NCI-H345 treated with DMSO at 0.1 percent for 48 hours (cell line): ENCODE measurements at regions not wholly inside any gene's neighbourhood (a gene's known extent, or its start where the extent isn't known, plus 50 kb on each side); places are given as distances from the start of the nearest gene placed in this dataset.
"Not testable (repeated sequence)": the region's sequence is repeated elsewhere in the genome, so short reads cannot be mapped to it uniquely, and the experiment has no call there.

Experiments used
- DNase-seq: peaks from one replicate; lab custom pipeline; 2025; ENCODE audit not compliant: unreplicated experiment; lab: John Stamatoyannopoulos, UW

DNA sequence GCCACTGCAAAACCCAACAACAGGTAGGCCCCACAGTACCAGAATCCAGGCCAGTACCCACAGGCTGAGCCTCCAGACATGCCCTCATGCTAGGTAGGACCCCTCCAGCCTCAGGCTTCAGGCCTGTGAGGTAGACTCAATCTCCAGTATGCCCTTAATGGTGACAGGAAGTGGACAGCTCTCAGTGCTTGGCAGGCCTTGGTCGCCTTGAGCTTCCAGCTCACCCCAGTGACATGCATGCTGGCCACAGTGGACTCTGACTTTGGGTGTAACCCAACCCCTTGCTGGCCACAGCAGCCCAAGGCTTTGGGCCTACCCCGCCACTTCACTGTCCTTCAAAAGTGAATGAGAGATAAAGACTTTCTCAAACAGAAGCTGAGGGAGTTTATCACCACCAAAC is 324.2 kb downstream of the ANTXR2 start:
- no peak for DNase-seq

DNA sequence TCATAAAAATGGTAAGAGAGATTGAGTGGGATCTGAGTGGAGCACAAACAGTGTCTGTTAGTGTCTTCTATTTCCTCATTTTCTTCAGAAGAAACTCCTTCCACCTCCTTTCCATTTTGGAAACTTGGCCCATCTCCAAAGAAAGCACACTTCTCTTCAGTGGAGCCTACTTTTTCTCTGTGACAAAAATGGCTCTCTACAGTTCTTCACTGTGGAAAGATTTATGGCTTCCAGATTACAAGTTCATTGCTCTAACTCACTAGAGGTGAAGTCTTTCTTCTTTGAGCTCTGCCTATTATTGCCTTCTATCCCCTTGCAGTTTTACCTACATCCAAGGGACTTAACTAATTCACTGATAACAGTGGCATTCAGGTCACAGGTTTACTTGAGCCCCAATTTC is 325.8 kb downstream of the ANTXR2 start:
- no peak for DNase-seq

DNA sequence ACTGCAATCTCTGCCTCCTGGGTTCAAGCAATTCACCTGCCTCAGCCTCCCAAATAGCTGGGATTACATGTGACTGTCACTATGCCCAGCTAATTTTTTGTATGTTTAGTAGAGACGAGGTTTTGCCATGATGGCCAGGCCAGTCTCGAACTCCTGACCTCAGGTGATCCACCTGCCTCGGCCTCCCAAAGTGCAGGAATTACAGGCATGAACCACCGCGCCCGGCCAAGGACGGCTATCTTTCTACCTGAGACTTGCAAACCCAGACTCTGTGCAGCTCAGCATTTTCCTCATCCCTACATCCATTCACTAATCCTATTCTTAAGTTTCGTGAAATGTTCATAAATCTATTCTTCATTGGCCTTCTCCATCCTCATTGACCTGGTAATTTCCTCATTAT is 330.0 kb downstream of the ANTXR2 start:
- no peak for DNase-seq

DNA sequence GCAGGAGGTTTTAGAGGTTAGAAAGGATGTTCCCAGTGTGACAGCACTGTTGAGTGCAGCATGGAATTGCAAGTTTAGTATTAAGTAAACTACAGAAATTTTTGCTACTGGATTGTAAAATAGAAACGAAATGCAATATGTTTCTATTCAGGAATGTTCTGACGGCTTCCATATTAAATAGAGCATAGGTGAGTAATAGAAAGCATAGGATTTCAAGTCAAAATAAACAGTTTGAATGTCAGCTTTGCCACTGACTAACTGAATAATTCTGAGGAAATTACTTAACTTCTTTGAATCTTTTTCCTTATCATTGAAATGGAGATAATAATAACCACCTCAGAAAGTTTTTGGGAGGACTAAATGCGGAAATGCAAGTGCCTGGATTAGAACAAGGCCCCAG is 331.9 kb upstream of the GK2 start:
- no peak for DNase-seq

DNA sequence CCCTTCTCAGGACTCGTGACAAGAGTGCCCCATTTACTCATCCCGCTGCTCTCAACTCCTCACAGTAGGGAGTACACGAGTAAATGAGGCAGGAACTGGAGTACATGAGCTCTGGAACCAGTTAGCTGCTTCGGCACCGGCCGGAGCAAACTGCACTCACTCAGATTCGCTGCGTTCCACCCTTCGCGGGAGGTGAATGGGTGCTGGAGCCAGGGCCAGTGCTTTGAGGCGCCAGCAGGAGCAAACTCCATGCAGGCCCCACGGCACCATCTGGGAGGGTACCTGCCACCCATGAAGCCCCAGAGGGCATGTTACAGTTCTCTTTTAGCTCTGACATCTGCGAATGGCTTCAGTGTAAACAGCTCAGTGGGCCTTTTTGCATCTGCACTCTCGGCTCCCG is 315.5 kb upstream of the GK2 start:
- no peak for DNase-seq

DNA sequence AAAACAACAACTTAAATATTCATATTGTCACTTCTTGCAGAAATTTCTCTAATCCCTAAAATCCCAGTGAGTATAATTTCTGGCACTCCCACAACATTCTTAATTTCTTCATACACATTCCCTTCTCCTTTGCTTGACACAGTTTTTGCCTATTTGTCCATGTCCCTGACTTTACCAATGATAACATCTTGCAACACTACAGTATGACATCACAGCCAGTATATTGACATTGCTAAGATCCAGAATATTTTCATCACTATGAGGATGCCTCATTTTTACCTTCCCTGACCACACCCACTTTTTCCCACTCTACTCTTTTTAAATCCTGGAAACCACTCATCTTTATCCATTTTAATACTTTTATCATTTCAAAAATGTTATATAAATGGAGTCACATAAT is 292.3 kb upstream of the GK2 start:
- no peak for DNase-seq

DNA sequence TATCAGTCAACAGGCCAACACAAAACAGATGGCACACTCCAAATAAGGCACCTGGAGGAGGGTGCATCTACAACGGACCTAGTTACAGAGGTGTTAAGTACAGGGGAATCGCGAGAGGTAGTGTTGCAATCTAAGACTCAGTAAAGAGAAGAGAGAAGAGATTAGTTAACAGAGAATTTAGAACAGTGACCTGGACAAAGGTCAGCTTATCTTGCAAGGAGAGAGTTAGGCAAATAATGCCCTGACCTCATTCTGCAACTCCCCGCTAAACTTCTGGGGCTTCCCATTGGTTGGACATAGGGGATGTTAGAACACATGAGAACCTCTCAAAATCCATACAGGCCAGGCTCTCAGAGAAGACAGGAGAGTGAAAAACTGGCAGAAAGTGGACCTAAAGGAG is 289.4 kb upstream of the GK2 start:
- DNase-seq = no peak

DNA sequence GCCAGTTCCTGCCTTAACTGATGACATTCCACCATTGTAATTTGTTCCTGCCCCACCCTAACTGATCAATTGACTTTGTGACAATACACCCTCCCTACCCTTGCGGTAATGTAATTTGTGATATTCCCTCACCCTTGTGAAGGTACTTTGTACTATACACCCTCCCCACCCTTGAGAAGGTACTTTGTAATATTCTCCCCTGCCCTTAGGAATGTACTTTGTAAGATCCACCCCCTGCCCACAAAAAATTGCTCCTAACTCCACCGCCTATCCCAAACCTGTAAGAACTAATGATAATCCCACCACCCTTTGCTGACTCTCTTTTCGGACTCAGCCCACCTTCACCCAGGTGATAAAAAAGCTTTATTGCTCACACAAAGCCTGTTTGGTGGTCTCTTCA is 288.5 kb upstream of the GK2 start:
- not testable (repeated sequence) for DNase-seq

DNA sequence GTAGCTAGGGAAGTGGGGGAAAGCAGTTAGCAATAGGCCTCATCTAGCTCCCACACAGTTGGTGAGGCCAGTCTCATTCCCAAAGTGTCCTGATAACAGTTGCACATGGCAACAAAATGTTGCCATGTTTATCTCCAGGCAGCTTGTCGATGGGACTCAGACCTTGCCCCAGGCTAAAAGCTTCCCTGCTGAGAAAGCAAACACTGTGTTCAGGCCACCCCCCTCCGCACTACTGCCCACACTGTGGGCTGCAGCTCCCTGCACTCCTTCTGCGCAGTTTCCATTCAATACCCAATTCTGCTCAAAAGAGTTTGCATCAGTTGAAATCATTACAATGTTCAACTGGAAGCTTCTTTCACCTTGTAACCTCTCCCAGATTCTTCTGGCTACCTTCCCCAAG is 287.8 kb upstream of the GK2 start:
- no peak for DNase-seq

DNA sequence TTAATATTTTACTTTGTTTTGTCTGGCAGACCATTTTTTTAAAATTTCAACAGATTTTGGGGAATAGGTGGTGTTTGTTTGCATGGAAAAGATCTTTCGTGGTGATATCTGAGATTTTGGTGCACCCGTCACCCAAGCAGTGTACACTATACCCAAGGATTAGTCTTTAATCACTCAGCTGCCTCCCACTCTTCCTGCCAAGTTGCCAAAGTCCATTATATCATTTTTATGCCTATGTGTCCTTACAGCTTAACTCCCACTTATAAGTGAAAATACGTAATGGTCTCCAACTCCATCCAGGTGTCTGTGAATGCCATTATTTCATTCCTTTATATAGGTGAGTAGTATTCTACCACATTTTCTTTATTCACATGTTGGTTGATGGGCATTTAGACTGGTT is 281.7 kb upstream of the GK2 start:
- DNase-seq = no peak

DNA sequence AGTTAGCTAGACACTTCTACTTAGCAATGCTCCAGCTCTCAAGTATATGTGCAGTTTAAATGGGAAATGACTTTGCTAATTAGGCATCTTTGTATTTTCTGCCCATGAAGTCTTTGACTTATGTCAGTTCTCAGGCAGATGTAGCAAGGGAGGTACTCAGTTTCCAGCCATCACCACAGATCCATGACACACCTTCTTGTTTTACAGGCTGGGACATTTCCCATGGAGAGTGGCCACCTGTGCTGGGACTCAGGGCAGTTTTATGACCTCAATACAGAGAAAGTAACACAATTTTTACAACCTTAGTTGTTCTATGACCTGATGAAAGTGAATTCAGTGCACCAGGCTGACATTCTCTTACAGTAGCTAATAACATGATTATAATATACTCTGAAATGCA is 280.7 kb upstream of the GK2 start:
- DNase-seq = no peak

DNA sequence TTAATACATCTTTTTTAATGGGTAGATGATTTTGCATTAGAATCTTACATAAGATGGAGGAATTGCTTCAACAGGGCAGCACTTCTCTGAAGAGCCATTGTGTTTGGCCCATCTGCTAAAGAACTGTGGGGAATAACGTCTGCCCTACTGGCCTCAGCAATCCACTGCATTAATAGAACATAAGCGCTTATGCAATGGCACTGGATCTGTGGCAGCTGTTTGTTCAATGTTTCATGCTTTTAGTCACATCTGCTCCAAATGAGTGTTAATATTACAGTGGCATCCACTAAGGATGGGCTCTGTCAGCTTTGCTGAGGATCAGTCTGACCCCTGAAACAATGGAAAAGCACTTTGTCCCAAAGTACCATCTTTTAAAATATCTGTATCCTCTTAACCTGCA is 279.0 kb upstream of the GK2 start:
- DNase-seq = no peak

DNA sequence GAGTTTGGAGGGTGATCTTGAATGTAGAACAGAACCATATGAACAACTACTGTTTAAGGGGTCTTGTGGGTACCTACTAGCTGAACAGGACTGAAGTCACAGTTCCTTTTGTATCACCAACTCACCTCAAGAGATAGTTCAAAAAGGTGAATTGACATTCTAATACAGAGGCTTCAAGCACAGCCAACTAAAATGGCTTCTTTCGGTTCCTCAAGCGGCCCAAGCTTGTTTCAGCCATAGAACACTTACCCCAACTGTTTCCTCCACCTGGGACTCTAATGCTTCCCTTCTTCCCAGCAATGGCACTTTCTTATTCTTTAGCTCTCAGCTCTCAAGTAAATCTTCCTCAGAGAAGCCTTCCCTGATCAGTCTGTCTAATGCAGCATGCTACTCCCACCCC is 277.5 kb upstream of the GK2 start:
- DNase-seq = no peak

DNA sequence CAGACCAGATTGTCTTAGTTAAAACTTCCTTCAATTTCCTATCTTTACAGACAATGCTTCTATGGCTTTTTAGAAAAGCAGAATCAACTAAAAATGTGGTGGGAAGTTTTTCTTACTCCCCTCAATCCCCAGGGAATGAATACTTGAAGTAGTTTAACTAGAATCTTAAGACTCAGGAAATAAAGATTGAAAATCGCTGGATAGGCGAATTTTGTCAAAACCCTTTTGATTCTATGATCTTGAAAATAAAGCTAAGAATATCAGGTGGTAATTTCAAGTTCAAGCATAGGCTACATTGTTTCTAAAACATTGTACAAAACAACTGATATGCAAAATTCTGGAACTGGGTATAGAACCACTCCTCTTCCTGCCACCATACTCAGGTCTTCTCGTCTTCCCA is 276.5 kb upstream of the GK2 start:
- no peak for DNase-seq

DNA sequence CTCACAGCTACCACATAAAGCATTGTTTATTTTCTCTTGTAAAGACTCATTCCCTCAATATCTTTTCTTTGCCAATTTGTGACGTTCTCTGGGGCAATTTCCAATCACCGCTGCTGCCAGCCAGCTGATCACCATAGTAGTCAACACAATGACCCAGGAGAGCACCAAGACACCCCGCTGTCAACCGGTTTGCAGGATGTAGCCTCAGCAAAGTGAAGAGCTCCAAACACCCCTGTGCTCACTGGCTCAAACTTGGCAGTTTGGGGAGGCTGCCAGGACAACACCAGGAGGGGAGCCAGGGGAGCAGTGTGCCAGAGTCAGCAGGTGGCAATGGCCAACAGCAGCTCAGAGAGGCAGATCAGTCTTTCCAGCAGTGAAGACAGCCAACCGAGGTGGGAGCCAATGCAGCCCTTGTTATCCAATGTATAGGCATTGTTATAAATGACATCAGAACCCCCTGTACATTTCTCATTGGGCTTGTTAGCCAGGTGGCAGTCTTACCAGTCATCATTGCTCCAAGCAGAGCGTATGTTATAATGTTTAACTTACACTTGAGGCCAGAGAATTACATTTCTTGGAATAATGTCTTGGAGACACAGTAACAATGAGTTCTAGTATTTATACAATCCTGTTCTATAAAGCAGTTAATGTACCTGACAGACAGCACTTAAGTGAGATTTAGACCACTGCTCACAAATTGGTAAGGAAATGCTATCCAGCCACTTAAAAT is 274.9 kb upstream of the GK2 start:
- DNase-seq = no peak

DNA sequence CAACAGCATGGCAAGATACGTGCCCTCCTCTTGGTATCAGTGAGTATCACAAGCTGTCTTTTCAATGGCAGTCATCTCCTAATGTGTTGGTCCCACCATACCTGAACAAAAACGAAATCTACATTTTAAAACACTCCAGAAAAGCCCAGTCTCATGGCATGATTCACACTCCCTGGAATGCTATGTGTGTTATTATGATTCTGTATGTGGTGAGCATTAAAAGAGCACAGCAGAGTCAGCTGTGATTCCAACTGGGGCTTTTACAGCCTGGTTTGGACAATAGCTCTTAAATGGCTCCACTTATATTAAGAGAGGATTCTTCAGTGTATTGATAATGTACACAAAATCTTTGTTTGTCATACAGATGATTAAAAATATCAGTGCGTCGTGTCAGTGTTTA is 274.1 kb upstream of the GK2 start:
- DNase-seq = no peak

DNA sequence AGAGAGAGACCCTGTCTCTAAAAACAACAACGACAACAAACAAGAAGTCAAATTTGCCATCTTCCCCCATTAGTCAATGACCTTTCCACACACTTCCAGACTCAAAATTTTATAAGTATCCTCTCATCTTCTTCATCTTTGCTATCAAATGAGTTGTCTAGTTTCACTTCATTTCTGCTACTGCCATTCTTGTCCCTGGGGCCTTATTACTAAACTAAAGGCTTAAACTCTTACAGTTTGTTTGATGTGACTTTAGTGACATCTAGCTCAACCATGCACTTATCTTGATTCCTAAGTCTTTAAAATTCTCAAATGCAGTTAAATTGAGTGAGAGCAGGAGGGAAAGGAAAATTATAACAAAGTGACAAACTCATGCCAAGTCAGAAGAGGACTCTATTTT is 271.8 kb upstream of the GK2 start:
- DNase-seq = no peak

DNA sequence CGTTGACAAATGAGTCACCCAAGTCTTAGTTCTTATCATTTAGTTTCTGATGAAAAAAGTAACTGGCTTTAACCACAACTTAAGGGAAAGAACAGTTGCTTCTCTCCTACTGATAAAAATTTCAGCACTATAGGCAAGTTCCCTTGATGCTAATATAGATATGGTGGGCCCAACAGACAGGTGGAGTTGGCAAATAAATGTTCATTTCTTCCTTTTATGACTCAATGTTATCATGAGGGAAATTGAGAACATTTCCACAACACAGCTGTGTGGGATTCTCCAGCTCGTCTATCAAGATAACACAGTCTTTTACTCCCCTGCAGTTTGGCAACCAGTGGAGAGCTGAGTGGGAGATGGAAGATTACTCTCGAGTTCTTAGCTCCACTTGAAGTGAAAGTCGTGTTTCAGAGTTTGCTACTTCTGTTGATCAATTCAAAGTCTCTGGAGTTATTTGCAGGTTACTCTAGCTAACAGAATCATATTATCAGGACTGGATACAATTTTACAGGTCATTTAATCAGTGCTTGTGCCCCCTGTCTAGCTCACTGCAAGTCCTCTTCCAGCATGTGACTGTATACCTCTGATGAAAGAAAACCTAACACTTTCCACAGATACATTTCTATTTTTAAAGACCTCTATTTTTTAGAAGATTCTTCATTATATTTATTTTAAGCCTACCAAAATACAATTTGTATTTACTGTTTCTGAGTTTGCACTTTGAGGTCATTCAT is 270.6 kb upstream of the GK2 start:
- no peak for DNase-seq

DNA sequence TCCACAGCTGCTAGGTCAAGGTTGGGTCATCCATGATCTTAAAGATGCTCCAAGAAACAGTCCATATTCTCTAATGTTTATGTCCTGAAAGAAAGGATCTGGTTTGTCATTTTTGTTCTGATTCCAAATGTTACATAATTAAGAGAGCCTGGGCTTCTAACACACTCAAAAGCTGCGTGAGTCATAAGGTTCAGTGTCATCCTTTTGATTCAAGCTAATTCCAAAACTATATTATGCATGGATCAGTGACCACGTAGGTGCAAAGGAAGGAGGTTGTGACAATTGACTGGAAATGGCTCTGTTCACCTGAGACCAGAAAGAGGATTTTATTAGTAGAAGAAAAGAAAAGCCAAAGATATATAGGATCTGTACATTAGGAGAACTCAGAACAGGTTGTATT is 268.7 kb upstream of the GK2 start:
- DNase-seq = no peak

DNA sequence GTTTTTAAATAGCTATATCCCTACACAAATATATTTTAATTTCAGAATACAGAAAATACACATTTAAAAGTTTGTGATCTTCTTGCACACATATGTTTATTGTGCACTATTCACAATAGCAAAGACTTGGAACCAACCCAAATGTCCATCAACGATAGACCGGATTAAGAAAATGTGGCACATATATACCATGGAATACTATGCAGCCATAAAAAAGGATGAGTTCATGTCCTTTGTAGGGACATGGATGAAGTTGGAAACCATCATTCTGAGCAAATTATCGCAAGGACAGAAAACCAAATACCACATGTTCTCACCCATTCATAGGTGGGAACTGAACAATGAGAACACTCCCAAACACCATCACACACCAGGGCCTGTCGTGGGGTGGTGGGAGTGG is 266.9 kb upstream of the GK2 start:
- DNase-seq = not testable (repeated sequence)

DNA sequence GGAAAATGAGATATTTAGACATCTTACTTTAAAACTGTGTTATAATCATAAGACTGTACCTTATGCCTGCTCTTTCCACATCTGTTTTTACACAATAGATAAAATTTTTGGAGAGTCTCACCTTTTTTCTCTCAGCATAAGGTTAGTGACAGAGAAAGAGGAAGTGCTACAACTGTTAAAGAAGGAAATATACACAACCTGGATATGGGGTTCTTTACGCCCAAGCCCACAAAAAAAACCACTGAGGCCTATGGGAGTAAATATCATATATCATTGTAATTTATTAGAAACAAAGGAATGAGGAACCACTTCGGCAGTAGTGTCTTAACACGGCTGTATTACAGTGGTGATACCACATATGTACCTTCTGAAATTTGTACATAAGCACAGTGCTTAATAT is 265.9 kb upstream of the GK2 start:
- DNase-seq = no peak

DNA sequence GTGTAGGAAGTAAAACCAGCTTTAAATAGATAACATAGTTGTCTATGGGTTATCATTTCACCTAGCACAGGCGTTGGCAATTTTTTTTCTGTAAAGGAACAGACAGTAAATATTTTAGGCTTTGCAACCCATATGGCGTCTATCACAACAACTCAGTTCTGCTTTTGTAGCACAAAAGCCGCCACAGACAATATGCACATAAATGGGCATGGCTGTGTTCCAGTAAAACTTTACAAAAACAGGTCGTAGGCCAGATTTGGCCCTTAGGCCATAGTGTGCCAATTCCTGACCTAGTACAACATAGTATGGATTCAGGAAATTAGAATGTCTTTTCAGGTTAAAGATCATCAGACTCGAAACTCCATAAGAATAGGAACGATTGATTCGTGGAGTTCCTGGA is 265.3 kb upstream of the GK2 start:
- no peak for DNase-seq

DNA sequence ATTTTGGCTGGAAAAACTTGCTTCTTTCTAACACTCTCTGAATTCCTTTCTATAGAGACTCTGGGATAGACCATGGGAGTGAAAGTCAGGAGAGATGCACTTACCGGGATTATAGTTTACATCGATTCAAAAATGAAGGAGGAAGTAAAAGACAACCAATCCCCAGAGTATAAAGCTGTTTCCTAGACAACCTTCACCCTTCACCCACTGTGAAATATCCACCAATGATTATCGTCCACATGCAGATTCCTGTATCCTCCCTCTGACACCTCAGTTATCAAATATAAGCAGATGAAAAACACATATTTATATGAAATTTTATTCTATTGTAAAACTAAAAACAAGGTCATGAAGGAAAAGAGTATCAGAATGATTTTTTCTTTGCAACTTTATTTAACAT is 258.8 kb upstream of the GK2 start:
- no peak for DNase-seq
